ENCODE measurements at regions not wholly inside any gene's neighbourhood (a gene's known extent, or its start where the extent isn't known, plus 50 kb on each side); places are given as distances from the start of the nearest gene placed in this dataset.
A peak's percentile ranks its signal among the peaks of the same experiment; 100 is the strongest.

DNA sequence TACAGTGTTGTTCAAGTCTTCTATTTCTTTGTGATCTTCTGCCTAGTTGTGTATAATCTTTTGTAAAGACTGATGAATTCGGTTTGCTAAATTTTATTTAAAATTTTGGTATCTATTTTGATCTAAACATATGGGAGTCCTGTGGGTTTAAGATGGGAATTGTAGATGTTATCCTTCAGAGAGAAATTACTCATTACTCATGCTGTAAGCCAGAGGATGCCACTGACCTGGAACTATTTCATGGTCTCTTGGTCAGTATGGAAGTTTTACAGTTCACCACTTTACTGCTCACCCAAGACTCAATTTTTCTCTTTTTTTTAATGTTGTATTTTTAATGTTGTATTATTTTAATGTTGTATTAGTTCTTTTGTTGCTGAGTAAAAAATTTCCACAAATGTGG is 138.6 kb upstream of the B3GALT2 start:
- POLR2A ChIA-PET = no interaction called here

DNA sequence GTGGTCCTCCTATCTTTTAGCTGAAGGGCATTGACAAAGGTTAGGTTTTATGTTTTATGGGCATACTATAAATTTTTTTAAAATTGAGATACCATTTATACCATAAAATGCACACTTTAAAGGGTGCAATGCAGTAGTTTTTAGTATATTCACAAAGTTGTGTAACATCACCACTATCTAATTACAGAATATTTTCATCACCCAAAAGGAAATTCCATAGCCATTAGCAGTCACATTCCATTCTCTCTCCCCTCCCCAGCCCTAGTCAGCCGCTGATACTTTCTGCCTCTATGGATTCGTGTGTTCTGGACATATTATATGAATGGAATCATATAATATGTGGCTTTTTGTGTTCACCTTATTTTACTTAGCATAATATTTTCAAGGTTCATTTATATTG is 135.8 kb upstream of the B3GALT2 start:
- Mint-ChIP-seq H3K36me3 (peaks cover 0 to 48% (median 3%) of the 10 kb centered on the region in 3 donors), H3K4me1 (no peaks in the 10 kb centered on the region), H3K27ac (no peak overlapping the region), H3K4me3 (no peak overlapping the region), H3K27me3 (no peaks in the 10 kb centered on the region), H3K9me3 (peaks cover 2 to 37% (median 18%) of the 10 kb centered on the region in 5 donors)
- H3K4me3 ChIP-seq (ENCODE audit: low read length) = no peak overlapping the region
- no peaks in the 10 kb centered on the region for H3K27me3 ChIP-seq (ENCODE audit: insufficient read depth, low read length, poor library complexity, severe bottlenecking)
- H3K4me1 ChIP-seq (ENCODE audit: insufficient read depth, low read length) = no peaks in the 10 kb centered on the region
- H3K27ac ChIP-seq (ENCODE audit: low read depth, low read length) = no peak overlapping the region
- DNase-seq = no peak
- POLR2A ChIA-PET = no interaction called here
- no peaks in the 10 kb centered on the region for H3K36me3 ChIP-seq (ENCODE audit: insufficient read depth, low read length)
- CTCF ChIA-PET = interaction anchor here (2.1 kb wide), 1 partner anchor 11 kb away, joined by 7 read pairs; no protein-coding TSS in a partner anchor
- no peaks in the 10 kb centered on the region for H3K9me3 ChIP-seq (ENCODE audit: low read length)

More for the DNA sequence above, 138.6 kb upstream of the B3GALT2 start:
- H3K27me3 Mint-ChIP-seq = no peaks in the 10 kb centered on the region
- no peak for DNase-seq
- H3K36me3 Mint-ChIP-seq = peaks cover 2 to 59% (median 8%) of the 10 kb centered on the region in 3 donors
- H3K4me1 Mint-ChIP-seq = no peaks in the 10 kb centered on the region
- no peak overlapping the region for H3K4me3 Mint-ChIP-seq
- Histone ChIP-seq H3K4me3 (ENCODE audit: low read length) (no peak overlapping the region), H3K9me3 (ENCODE audit: low read length) (no peaks in the 10 kb centered on the region), H3K27me3 (ENCODE audit: insufficient read depth, low read length, poor library complexity, severe bottlenecking) (no peaks in the 10 kb centered on the region), H3K27ac (ENCODE audit: low read depth, low read length) (no peak overlapping the region), H3K36me3 (ENCODE audit: insufficient read depth, low read length) (no peaks in the 10 kb centered on the region), H3K4me1 (ENCODE audit: insufficient read depth, low read length) (no peaks in the 10 kb centered on the region)
- peaks cover 15 to 42% (median 22%) of the 10 kb centered on the region in 5 donors for H3K9me3 Mint-ChIP-seq
- H3K27ac Mint-ChIP-seq = no peak overlapping the region
- CTCF ChIA-PET = no interaction called here

DNA sequence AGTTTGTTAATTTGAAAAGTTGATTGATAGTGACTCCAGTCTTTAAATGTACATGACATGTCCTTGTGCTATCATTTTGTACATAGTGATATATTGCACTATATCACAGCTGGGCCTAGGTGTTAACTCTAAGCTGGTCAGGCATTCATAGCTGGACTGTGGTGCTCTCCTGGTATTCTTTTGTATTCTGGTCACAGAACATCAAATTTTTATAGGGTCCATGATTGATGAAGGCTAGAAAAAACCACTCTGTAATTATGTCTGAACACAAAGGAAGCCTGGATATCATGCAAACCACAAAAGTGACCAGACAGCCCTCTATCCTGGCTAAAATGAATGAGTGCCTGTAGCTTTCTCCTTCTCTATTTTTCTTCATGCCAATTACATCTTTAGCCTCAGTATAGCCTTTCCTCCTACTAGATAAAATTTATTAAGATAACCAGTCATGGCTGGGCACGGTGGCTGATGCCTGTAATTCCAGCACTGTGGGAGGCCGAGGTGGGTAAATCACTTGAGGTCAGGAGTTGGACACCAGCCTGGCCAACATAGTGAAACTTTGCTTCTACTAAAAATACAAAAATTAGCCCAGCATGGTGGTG is 134.9 kb upstream of the B3GALT2 start:
- H3K27ac Mint-ChIP-seq = no peak overlapping the region
- Histone ChIP-seq H3K9me3 (ENCODE audit: low read length) (no peaks in the 10 kb centered on the region), H3K4me3 (ENCODE audit: low read length) (no peak overlapping the region), H3K27ac (ENCODE audit: low read depth, low read length) (no peak overlapping the region), H3K27me3 (ENCODE audit: insufficient read depth, low read length, poor library complexity, severe bottlenecking) (no peaks in the 10 kb centered on the region), H3K4me1 (ENCODE audit: insufficient read depth, low read length) (no peaks in the 10 kb centered on the region), H3K36me3 (ENCODE audit: insufficient read depth, low read length) (no peaks in the 10 kb centered on the region)
- peaks cover 0 to 47% (median 3%) of the 10 kb centered on the region in 3 donors for H3K36me3 Mint-ChIP-seq
- H3K27me3 Mint-ChIP-seq = no peaks in the 10 kb centered on the region
- CTCF ChIA-PET = interaction anchor here (2.1 kb wide), 1 partner anchor 10 kb away, joined by 7 read pairs; no protein-coding TSS in a partner anchor
- DNase-seq = no peak
- POLR2A ChIA-PET = no interaction called here
- H3K4me3 Mint-ChIP-seq = no peak overlapping the region
- peaks cover 2 to 37% (median 18%) of the 10 kb centered on the region in 5 donors for H3K9me3 Mint-ChIP-seq
- no peaks in the 10 kb centered on the region for H3K4me1 Mint-ChIP-seq

DNA sequence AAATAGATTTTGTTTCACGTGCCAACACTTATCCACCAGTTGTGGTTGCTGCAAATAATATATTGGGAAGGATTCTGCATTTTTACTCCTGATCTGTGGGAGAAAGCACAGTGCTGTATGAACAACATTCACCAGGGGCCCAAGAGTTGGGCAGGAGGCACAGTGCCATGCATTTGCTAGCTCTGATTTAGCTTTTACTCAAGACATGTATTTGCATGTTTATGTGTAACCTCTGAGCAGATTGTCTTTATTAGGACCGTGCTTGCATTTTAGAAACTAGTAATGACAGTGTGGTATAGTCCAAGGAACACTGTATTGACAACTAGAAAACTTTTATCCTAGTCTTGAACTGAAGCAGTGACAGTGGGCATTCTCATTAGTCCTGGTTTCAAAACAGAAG is 133.9 kb upstream of the B3GALT2 start:
- Histone ChIP-seq H3K4me1 (ENCODE audit: insufficient read depth, low read length) (no peaks in the 10 kb centered on the region), H3K27ac (ENCODE audit: low read depth, low read length) (no peak overlapping the region), H3K9me3 (ENCODE audit: low read length) (no peaks in the 10 kb centered on the region), H3K4me3 (ENCODE audit: low read length) (no peak overlapping the region), H3K36me3 (ENCODE audit: insufficient read depth, low read length) (no peaks in the 10 kb centered on the region), H3K27me3 (ENCODE audit: insufficient read depth, low read length, poor library complexity, severe bottlenecking) (no peaks in the 10 kb centered on the region)
- ChIA-PET POLR2A (no interaction called here), CTCF (interaction anchor here (2.1 kb wide), 1 partner anchor 9 kb away, joined by 7 read pairs; no protein-coding TSS in a partner anchor)
- no peak for DNase-seq
- H3K27me3 Mint-ChIP-seq = no peaks in the 10 kb centered on the region
- H3K27ac Mint-ChIP-seq = no peak overlapping the region
- H3K36me3 Mint-ChIP-seq = peaks cover 0 to 39% (median 3%) of the 10 kb centered on the region in 3 donors
- peaks cover 2 to 30% (median 13%) of the 10 kb centered on the region in 5 donors for H3K9me3 Mint-ChIP-seq
- no peaks in the 10 kb centered on the region for H3K4me1 Mint-ChIP-seq
- H3K4me3 Mint-ChIP-seq = no peak overlapping the region

DNA sequence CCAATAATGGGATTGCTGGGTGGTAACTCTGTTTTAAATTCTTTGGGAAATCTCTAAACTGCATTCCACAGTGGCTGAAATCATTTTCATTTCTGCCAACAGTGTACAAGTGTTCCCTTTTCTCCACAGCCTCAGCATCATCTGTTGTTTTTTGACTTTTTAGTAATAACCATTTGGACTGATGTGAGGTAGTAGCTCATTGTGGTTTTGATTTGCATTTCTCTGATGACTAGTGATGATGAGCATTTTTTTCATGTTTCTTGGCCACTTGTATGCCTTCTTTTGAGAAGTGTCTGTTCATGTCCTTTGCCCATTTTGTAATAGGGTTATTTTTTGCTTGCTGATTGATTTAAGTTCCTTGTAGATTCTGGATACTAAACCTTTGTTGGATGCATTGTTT is 131.9 kb upstream of the B3GALT2 start:
- H3K27me3 ChIP-seq (ENCODE audit: insufficient read depth, low read length, poor library complexity, severe bottlenecking) = no peaks in the 10 kb centered on the region
- Mint-ChIP-seq H3K27ac (no peak overlapping the region), H3K4me1 (no peaks in the 10 kb centered on the region), H3K4me3 (no peak overlapping the region), H3K9me3 (peaks cover under 1 to 21% (median 11%) of the 10 kb centered on the region in 5 donors), H3K36me3 (peaks cover 0 to 26% (median 0%) of the 10 kb centered on the region in 3 donors), H3K27me3 (no peaks in the 10 kb centered on the region)
- H3K36me3 ChIP-seq (ENCODE audit: insufficient read depth, low read length) = no peaks in the 10 kb centered on the region
- no peak overlapping the region for H3K27ac ChIP-seq (ENCODE audit: low read depth, low read length)
- ChIA-PET POLR2A (no interaction called here), CTCF (no interaction called here)
- no peak overlapping the region for H3K4me3 ChIP-seq (ENCODE audit: low read length)
- no peaks in the 10 kb centered on the region for H3K4me1 ChIP-seq (ENCODE audit: insufficient read depth, low read length)
- no peak for DNase-seq
- no peaks in the 10 kb centered on the region for H3K9me3 ChIP-seq (ENCODE audit: low read length)

DNA sequence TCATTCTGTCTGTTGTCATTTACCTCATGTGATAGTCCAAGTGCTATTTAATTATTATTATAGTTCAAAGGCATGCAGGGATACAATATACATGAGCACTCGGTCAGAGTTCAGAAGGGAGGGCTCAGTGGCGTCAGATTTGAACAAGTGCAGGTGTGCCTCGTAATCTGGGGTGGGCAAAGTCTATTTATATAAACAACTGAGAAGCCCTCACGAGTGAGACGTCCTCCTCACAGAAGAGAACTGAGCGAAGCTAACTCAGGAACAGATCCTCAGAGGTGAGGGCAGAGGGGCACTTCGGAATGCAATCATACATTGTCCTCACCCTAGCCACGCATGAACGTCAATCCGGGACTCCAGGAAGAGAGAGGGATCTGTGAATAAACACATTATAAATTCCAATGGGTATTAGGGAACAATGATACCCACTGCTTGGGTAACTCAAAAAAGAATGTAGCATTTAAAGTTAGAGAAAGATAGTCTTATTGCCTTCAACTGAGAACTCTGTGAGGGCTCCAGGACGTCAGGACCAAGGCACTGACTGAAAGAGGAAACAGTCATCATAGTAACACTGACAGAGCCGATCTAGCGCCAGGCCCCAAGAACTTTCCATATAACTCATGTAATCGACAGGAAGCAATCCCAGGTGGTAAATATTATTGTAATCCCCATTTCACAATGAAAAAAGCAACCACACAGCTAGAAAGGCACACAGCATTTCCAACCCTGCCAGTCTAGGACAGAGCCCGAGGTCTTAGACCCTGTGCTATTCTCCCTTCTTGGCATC is 127.1 kb upstream of the B3GALT2 start:
- Histone ChIP-seq H3K9me3 (ENCODE audit: low read length) (no peaks in the 10 kb centered on the region), H3K27ac (ENCODE audit: low read depth, low read length) (no peak overlapping the region), H3K36me3 (ENCODE audit: insufficient read depth, low read length) (no peaks in the 10 kb centered on the region), H3K27me3 (ENCODE audit: insufficient read depth, low read length, poor library complexity, severe bottlenecking) (no peaks in the 10 kb centered on the region), H3K4me3 (ENCODE audit: low read length) (no peak overlapping the region), H3K4me1 (ENCODE audit: insufficient read depth, low read length) (peaks cover 10% of the 10 kb centered on the region)
- H3K4me3 Mint-ChIP-seq = no peak overlapping the region
- H3K36me3 Mint-ChIP-seq = peaks cover 0 to 12% (median 0%) of the 10 kb centered on the region in 3 donors
- no peak for DNase-seq
- peaks cover 15 to 23% (median 20%) of the 10 kb centered on the region in 3 donors for H3K4me1 Mint-ChIP-seq
- CTCF ChIA-PET = no interaction called here
- H3K27me3 Mint-ChIP-seq = no peaks in the 10 kb centered on the region
- H3K9me3 Mint-ChIP-seq = peaks cover 0 to 9% (median 2%) of the 10 kb centered on the region in 5 donors
- POLR2A ChIA-PET = interaction anchor here (0.6 kb wide), 1 partner anchor 83 kb away, joined by 3 read pairs; no protein-coding TSS in a partner anchor
- peak overlapping the region in 1 of 8 donors; percentile 21 for H3K27ac Mint-ChIP-seq

DNA sequence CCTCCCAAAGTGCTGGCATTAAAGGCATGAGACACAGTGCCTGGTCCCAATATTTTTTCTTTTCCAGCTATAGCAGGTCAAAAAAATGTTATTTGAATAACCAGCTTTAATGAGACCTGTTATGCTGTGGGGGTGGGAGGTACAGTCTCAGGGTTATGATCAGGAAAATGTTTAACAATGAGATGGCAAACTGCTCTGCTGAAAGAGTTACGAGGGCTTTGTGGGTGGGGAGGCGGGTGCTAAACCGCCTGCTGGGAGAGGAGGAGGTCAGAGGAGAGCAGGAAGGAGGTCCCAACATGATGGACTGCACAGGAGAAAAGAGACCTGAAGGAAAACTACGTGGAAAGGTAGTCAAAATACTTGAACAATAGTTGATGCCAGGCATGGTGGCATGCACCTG is 126.0 kb upstream of the B3GALT2 start:
- Histone ChIP-seq H3K36me3 (ENCODE audit: insufficient read depth, low read length) (no peaks in the 10 kb centered on the region), H3K4me1 (ENCODE audit: insufficient read depth, low read length) (peaks cover 10% of the 10 kb centered on the region), H3K27ac (ENCODE audit: low read depth, low read length) (no peak overlapping the region), H3K4me3 (ENCODE audit: low read length) (no peak overlapping the region), H3K9me3 (ENCODE audit: low read length) (no peaks in the 10 kb centered on the region), H3K27me3 (ENCODE audit: insufficient read depth, low read length, poor library complexity, severe bottlenecking) (no peaks in the 10 kb centered on the region)
- no peaks in the 10 kb centered on the region for H3K27me3 Mint-ChIP-seq
- CTCF ChIA-PET = no interaction called here
- no peak for DNase-seq
- H3K27ac Mint-ChIP-seq = peak overlapping the region in 2 of 8 donors; percentile 16 to 28
- H3K4me3 Mint-ChIP-seq = no peak overlapping the region
- peaks cover 15 to 23% (median 20%) of the 10 kb centered on the region in 3 donors for H3K4me1 Mint-ChIP-seq
- POLR2A ChIA-PET = no interaction called here
- H3K9me3 Mint-ChIP-seq = peaks cover 0 to under 1% (median 0%) of the 10 kb centered on the region in 5 donors
- peaks cover 0 to 7% (median 0%) of the 10 kb centered on the region in 3 donors for H3K36me3 Mint-ChIP-seq
